ENCODE measurements at regions not wholly inside any gene's neighbourhood (a gene's known extent, or its start where the extent isn't known, plus 50 kb on each side); places are given as distances from the start of the nearest gene placed in this dataset.
"Not testable (repeated sequence)": the region's sequence is repeated elsewhere in the genome, so short reads cannot be mapped to it uniquely, and the experiment has no call there.

GRCh38 chr6:23620911-23621401 is 505.1 kb upstream of the NRSN1 start:
- DNase-seq, result peak; percentile 72

GRCh38 chr6:23630726-23631635 is 495.0 kb upstream of the NRSN1 start:
- peak; percentile 99 for DNase-seq

GRCh38 chr6:23633996-23634395 is 492.0 kb upstream of the NRSN1 start:
- peak; percentile 93 for DNase-seq

GRCh38 chr6:23635150-23635549 is 490.9 kb upstream of the NRSN1 start:
- DNase-seq, result no peak

GRCh38 chr6:23637296-23637695 is 488.7 kb upstream of the NRSN1 start:
- DNase-seq, result no peak

- no peak for DNase-seq
Observed at GRCh38 chr6:23642849-23643248, 483.2 kb upstream of the NRSN1 start.

GRCh38 chr6:23647045-23647444 is 479.0 kb upstream of the NRSN1 start:
- no peak for DNase-seq

- DNase-seq, result no peak
Observed at GRCh38 chr6:23650676-23651075, 475.3 kb upstream of the NRSN1 start.

- no peak for DNase-seq
Observed at GRCh38 chr6:23654745-23655144, 471.3 kb upstream of the NRSN1 start.

GRCh38 chr6:23655525-23655924 is 470.5 kb upstream of the NRSN1 start:
- no peak for DNase-seq

GRCh38 chr6:23656255-23657194 is 469.5 kb upstream of the NRSN1 start:
- peak; percentile 72 for DNase-seq

GRCh38 chr6:23659125-23659524 is 466.9 kb upstream of the NRSN1 start:
- peak; percentile 66 for DNase-seq

- no peak for DNase-seq
Observed at GRCh38 chr6:23661549-23661948, 464.5 kb upstream of the NRSN1 start.

GRCh38 chr6:23663096-23663495 is 462.9 kb upstream of the NRSN1 start:
- DNase-seq, result no peak

- DNase-seq, result peak; percentile 7
Observed at GRCh38 chr6:23663652-23664051, 462.4 kb upstream of the NRSN1 start.

GRCh38 chr6:23665911-23666310 is 460.1 kb upstream of the NRSN1 start:
- not testable (repeated sequence) for DNase-seq

- no peak for DNase-seq
Observed at GRCh38 chr6:23672737-23673136, 453.3 kb upstream of the NRSN1 start.

GRCh38 chr6:23678626-23679025 is 447.4 kb upstream of the NRSN1 start:
- DNase-seq, result no peak

GRCh38 chr6:23681743-23682142 is 444.3 kb upstream of the NRSN1 start:
- no peak for DNase-seq

GRCh38 chr6:23688650-23689049 is 437.4 kb upstream of the NRSN1 start:
- DNase-seq, result no peak

- no peak for DNase-seq
Observed at GRCh38 chr6:23690453-23691049, 435.5 kb upstream of the NRSN1 start.

GRCh38 chr6:23692184-23692583 is 433.8 kb upstream of the NRSN1 start:
- no peak for DNase-seq

- no peak for DNase-seq
Observed at GRCh38 chr6:23696992-23697391, 429.0 kb upstream of the NRSN1 start.

Data from DMS 273 treated with DMSO at 0.1 percent for 48 hours (cell line).